A549 (cell line): ENCODE measurements at regions not wholly inside any gene's neighbourhood (a gene's known extent, or its start where the extent isn't known, plus 50 kb on each side); places are given as distances from the start of the nearest gene placed in this dataset.

ENCODE experiments used
- BHLHE40 ChIP-seq: IDR thresholded peaks from 2 replicates; pipeline ENCODE4 v1.6.1; 2012; ENCODE audit warnings: low read depth, low read length, inconsistent platforms
- CEBPB ChIP-seq, 2 experiments: fragments of >200 bp in 1 of 2; sonication (Bioruptor Twin) in 1 of 2; formaldehyde crosslinking in 1 of 2; IDR thresholded peaks; 2 replicates each; pipeline ENCODE4 v1.6.1; 2012 to 2016
- CHD2 ChIP-seq: fragments of 150-350 bp; IDR thresholded peaks from 2 replicates; pipeline ENCODE4 v1.6.1; 2014; ENCODE audit warnings: low read length; ENCODE audit not compliant: partially characterized antibody
- EP300 ChIP-seq, 2 experiments: fragments of >200 bp; sonication (Bioruptor Twin); formaldehyde crosslinking; IDR thresholded peaks; 2 replicates in 1 of 2; 3 replicates in 1 of 2; pipeline ENCODE4 v1.6.1; 2016 to 2017
- ESRRA ChIP-seq: fragments of 150-350 bp; IDR thresholded peaks from 2 replicates; pipeline ENCODE4 v1.6.1; 2014; ENCODE audit warnings: mild to moderate bottlenecking, low read length, borderline replicate concordance
- KDM1A ChIP-seq: fragments of 200-600 bp; sonication (generic); IDR thresholded peaks from 2 replicates; pipeline ENCODE4 v1.6.1; 2016; ENCODE audit warnings: low read depth, mild to moderate bottlenecking
- MAFK ChIP-seq: fragments of 450-650 bp; IDR thresholded peaks from 2 replicates; pipeline ENCODE4 v1.6.1; 2014; ENCODE audit not compliant: partially characterized antibody
- POLR2A ChIP-seq: IDR thresholded peaks from 2 replicates; pipeline ENCODE4 v1.6.1; 2012; ENCODE audit warnings: mild to moderate bottlenecking, low read length
- SMC3 ChIP-seq: fragments of >200 bp; sonication (Bioruptor Twin); formaldehyde crosslinking; IDR thresholded peaks from 3 replicates; pipeline ENCODE4 v1.6.1; 2018; ENCODE audit warnings: inconsistent platforms
- TP53 ChIP-seq: fragments of 250-450 bp; sonication (Bioruptor Pico); IDR thresholded peaks from 2 replicates; pipeline ENCODE4 v1.5.0; 2021; ENCODE audit warnings: mild to moderate bottlenecking, moderate library complexity
- ZFP36 ChIP-seq: fragments of 450-650 bp; IDR thresholded peaks from 2 replicates; pipeline ENCODE4 v1.6.1; 2014; ENCODE audit warnings: borderline replicate concordance; ENCODE audit not compliant: partially characterized antibody
- ZSCAN20 ChIP-seq: fragments of 250-450 bp; sonication (Bioruptor Pico); IDR thresholded peaks from 2 replicates; pipeline ENCODE4 v1.8.0; 2022; ENCODE audit warnings: mild to moderate bottlenecking, moderate library complexity
- TF ChIP-seq, protein P1 (sequence below): fragments of >200 bp; sonication (Bioruptor Twin); formaldehyde crosslinking; IDR thresholded peaks from 3 replicates; pipeline ENCODE4 v1.5.1; 2016

DNA sequence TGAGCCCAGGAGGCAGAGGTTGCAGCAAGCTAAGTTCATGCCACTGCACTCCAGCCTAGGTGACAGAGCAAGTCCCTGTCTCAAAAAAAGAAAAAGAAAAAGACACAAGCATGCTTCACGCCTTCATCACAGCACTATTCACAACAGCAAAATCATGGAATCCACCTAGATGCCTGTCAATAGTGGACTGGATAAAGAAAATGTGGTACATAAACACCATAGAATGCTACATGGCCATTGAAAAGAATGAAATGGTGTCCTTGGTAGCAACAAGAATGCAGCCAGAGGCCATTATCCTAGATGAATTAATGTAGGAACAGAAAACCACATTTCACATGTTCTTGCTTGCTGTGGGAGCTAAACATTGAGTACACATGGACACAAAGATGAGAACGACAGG, 392.6 kb downstream of the EIPR1 start:
- no peak for TF ChIP-seq BHLHE40
- TF ChIP-seq CEBPB (IDR thresholded peaks at IDR 0.05) = no peak
- TF ChIP-seq, protein P1, sequence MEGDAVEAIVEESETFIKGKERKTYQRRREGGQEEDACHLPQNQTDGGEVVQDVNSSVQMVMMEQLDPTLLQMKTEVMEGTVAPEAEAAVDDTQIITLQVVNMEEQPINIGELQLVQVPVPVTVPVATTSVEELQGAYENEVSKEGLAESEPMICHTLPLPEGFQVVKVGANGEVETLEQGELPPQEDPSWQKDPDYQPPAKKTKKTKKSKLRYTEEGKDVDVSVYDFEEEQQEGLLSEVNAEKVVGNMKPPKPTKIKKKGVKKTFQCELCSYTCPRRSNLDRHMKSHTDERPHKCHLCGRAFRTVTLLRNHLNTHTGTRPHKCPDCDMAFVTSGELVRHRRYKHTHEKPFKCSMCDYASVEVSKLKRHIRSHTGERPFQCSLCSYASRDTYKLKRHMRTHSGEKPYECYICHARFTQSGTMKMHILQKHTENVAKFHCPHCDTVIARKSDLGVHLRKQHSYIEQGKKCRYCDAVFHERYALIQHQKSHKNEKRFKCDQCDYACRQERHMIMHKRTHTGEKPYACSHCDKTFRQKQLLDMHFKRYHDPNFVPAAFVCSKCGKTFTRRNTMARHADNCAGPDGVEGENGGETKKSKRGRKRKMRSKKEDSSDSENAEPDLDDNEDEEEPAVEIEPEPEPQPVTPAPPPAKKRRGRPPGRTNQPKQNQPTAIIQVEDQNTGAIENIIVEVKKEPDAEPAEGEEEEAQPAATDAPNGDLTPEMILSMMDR = no peak
- TF ChIP-seq ZSCAN20 (CRISPR knock-in tag) = no peak
- no peak for TF ChIP-seq POLR2A
- TF ChIP-seq KDM1A = no peak
- no peak for TF ChIP-seq CHD2
- TF ChIP-seq ESRRA = no peak
- no peak for TF ChIP-seq MAFK
- no peak for TF ChIP-seq SMC3
- no peak for TF ChIP-seq EP300 (IDR thresholded peaks at IDR 0.05)
- TF ChIP-seq TP53 (CRISPR knock-in tag) = no peak
- no peak for TF ChIP-seq ZFP36
